KBM-7 (cell line): ENCODE measurements at regions not wholly inside any gene's neighbourhood (a gene's known extent, or its start where the extent isn't known, plus 50 kb on each side); places are given as distances from the start of the nearest gene placed in this dataset.

ENCODE experiments used
- DNase-seq: peaks from one replicate; pipeline ENCODE4 v3.0.0-alpha.2; 2015
- in situ Hi-C: fragments of 300-500 bp; cut with MboI; formaldehyde crosslinking; loops from 2 replicates; pipeline ENCODE4 v1.14.3; 2020; ENCODE audit warnings: low sequenced_read_pairs, low pct_unique_long_range_greater_than_20kb, mixed read lengths

- in situ Hi-C loops: no loop called here
- no peak for DNase-seq
Observed at GRCh38 chr14:82362452-82362851, 828.8 kb upstream of the SEL1L start.

GRCh38 chr14:82365471-82365870, 831.8 kb upstream of the SEL1L start:
- no peak for DNase-seq
- in situ Hi-C loops: no loop called here

GRCh38 chr14:82366803-82367202, 833.1 kb upstream of the SEL1L start:
- in situ Hi-C loops: no loop called here
- DNase-seq: no peak

- DNase-seq: no peak
- in situ Hi-C loops: no loop called here
Observed at GRCh38 chr14:82379291-82379690, 845.6 kb upstream of the SEL1L start.

- DNase-seq: no peak
- in situ Hi-C loops: no loop called here
Observed at GRCh38 chr14:82385048-82385447, 851.4 kb upstream of the SEL1L start.

- DNase-seq: no peak
Observed at GRCh38 chr14:82387699-82388098, 854.0 kb upstream of the SEL1L start.

GRCh38 chr14:82388488-82388887, 854.8 kb upstream of the SEL1L start:
- no peak for DNase-seq
- in situ Hi-C loops: no loop called here

More at GRCh38 chr14:82387699-82388098, 854.0 kb upstream of the SEL1L start:
- in situ Hi-C loops: no loop called here

- no peak for DNase-seq
- in situ Hi-C loops: no loop called here
Observed at GRCh38 chr14:82390586-82390985, 856.9 kb upstream of the SEL1L start.

GRCh38 chr14:82394916-82395315, 861.3 kb upstream of the SEL1L start:
- no peak for DNase-seq
- in situ Hi-C loops: no loop called here

GRCh38 chr14:82398256-82398655, 864.6 kb upstream of the SEL1L start:
- in situ Hi-C loops: no loop called here

GRCh38 chr14:82403987-82404386, 870.3 kb upstream of the SEL1L start:
- no peak for DNase-seq

More at GRCh38 chr14:82398256-82398655, 864.6 kb upstream of the SEL1L start:
- no peak for DNase-seq

GRCh38 chr14:82410064-82410463, 876.4 kb upstream of the SEL1L start:
- DNase-seq: no peak
- in situ Hi-C loops: no loop called here

More at GRCh38 chr14:82403987-82404386, 870.3 kb upstream of the SEL1L start:
- in situ Hi-C loops: no loop called here

- no peak for DNase-seq
- in situ Hi-C loops: no loop called here
Observed at GRCh38 chr14:82411298-82411697, 877.6 kb upstream of the SEL1L start.

- no peak for DNase-seq
- in situ Hi-C loops: no loop called here
Observed at GRCh38 chr14:82412545-82412944, 878.9 kb upstream of the SEL1L start.

- in situ Hi-C loops: no loop called here
- DNase-seq: no peak
Observed at GRCh38 chr14:82414853-82415539, 881.3 kb upstream of the SEL1L start.

- no peak for DNase-seq
- in situ Hi-C loops: no loop called here
Observed at GRCh38 chr14:82419933-82420332, 886.3 kb upstream of the SEL1L start.

GRCh38 chr14:82420871-82421270, 887.2 kb upstream of the SEL1L start:
- in situ Hi-C loops: no loop called here
- DNase-seq: no peak

- in situ Hi-C loops: no loop called here
- no peak for DNase-seq
Observed at GRCh38 chr14:82421286-82421685, 887.6 kb upstream of the SEL1L start.

GRCh38 chr14:82422230-82422629, 888.6 kb upstream of the SEL1L start:
- DNase-seq: no peak
- in situ Hi-C loops: no loop called here

- in situ Hi-C loops: no loop called here
- DNase-seq: no peak
Observed at GRCh38 chr14:82425261-82425660, 891.6 kb upstream of the SEL1L start.

- DNase-seq: no peak
- in situ Hi-C loops: no loop called here
Observed at GRCh38 chr14:82431031-82431430, 897.4 kb upstream of the SEL1L start.
